ENCODE measurements at regions not wholly inside any gene's neighbourhood (a gene's known extent, or its start where the extent isn't known, plus 50 kb on each side); places are given as distances from the start of the nearest gene placed in this dataset.
A peak's percentile ranks its signal among the peaks of the same experiment; 100 is the strongest.

- no peak for DNase-seq
Observed at GRCh38 chr13:73961181-73961580, 173.0 kb downstream of the KLF12 start.

GRCh38 chr13:73960474-73960873 lies 173.7 kb downstream of the KLF12 start:
- no peak for DNase-seq

DNA sequence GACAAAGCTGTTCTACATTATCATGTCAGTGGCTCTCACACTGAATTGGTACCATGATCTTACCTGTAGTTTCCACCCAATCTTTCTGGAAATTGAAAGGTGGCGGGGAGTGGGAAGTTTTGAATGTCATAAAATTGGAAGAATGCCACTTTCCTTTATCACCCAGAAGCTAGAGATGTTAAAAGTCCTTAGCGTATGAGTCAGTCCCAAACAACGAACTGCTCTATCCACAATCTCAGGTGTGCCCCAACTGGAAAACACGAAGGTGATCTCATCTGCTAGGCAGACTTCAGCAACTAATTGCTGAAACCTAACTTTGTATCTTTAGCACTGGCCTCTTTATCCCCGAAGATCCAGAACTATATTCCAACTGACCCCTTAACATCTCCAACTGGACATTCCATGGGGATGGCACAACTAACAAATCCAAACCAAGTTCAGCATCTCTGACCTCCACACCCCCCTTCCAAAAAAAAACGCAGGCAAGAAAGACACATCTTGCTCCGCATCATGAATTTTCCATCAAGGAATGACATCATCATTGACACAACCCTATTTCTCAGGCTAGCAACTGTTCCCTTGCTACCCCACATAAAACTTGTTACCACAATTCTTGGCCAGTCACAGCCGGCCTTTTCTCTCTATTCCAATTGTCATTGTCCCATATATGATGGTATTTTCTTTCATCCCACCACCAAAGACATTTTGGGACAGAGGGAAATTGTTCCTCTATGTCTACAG lies 175.4 kb downstream of the KLF12 start:
- no peak for DNase-seq

GRCh38 chr13:73957889-73958288 lies 176.3 kb downstream of the KLF12 start:
- no peak for DNase-seq

DNA sequence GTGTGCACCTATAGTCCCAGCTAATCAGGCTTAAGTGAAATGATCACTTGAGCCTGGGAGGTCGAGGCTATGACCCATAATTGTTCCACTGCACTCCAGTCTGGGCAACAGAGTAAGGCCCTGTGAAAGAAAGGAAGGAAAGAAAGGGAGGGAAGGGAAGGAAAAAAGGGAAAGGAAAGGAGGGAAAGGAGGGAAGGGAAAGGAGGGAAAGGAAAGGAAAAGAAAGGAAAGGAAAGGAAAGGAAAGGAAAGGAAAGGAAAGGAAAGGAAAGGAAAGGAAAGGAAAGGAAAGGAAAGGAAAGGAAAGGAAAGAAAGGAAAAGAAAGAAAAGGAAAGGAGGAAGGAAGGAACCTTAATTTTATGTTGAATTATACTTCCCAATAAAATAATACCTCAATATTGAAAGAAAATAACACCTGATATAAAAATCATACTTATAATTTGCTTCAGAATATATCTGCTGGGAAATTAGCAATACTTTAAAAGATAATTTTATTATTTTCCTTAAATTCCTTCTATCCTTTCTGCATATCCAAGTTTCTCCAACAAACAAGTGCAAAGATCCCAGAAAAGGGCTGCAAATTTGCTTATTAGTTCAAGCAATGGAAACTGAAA lies 177.3 kb downstream of the KLF12 start:
- no peak for DNase-seq

GRCh38 chr13:73955977-73956500 lies 178.2 kb downstream of the KLF12 start:
- DNase-seq = no peak

DNA sequence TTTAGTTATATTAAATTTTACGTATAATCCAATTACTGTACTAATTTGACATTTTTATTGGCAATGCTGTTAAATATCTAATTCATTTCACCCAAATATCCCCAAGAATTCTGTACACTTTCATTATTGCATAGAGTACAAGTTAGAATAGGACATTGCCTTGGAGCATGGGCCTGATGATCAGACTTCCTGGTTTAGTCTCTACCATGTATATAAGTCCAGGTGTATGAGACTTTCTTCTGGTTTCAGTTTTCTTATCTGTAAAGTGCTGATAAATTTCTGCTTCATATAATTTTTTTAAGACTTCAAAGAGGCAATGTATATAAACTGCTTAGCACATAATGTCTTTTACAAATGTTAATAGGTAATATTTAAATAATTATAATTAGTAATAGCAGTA lies 179.4 kb downstream of the KLF12 start:
- DNase-seq = no peak

- no peak for DNase-seq
Observed at GRCh38 chr13:73952648-73953047, 181.6 kb downstream of the KLF12 start.

DNA sequence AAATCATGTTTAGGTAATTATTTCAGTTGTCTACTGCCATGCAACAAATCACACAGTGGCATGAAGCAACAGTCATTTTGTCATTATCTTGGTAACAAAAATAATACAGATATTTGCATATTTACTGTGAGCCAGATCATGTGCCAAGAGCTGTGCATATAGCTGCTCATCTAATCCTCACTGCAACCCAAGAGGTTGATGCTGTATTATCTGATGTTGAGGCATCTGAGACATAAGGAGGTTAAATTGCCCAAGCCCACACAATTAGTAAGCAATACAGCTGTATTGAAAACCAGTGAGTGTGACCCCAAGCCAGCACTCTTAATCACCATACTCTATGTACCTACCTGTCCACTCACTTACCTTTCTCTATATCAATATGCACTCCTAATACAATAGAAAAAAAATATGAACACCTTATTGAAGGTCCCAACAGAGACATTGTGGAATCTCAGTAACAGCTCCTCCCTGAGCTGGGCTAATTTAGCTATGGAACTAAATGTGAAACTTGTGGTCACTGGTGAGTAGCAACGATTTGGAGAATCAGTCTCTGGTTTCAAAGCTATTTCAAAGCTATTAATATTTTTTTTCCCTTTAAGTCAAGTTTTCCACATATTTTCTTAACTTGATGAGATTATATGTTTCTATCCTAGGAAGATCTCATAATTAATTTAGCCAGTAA lies 185.2 kb downstream of the KLF12 start:
- DNase-seq = no peak

GRCh38 chr13:73945871-73946270 lies 188.3 kb downstream of the KLF12 start:
- DNase-seq = no peak

GRCh38 chr13:73945382-73945781 lies 188.8 kb downstream of the KLF12 start:
- no peak for DNase-seq

DNA sequence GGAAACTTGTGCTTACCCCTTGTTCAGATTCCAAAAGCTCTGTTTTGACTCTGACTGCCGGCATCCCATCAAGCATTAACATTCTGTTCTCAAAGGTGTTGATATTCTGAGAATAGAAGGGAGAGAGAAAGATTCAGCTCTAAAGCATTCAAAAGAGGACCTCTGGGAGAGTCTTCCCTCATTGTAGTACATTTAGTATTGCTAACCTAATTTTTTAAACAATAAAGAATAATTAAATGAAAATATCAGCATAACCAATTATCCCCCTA lies 190.3 kb downstream of the KLF12 start:
- DNase-seq = no peak

GRCh38 chr13:73943137-73943964 lies 190.9 kb downstream of the KLF12 start:
- DNase-seq = no peak

DNA sequence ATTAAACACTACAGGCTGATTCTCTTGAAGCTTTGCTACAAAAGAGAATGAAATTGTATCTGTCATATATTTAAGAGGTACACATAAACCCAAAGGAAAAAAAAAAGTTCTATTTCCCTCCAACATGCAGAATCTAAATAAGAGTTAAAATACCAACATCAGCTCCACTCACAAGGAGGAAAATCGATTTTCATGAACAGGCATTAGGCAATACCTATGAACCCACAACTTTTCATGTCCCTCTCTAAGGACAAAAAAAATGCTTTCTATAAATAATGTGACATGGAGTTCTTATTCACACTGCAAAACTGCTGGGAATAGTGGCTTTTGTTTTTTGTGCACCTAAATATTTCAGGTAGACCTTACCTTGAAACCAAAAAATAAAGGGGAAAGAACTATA lies 192.5 kb downstream of the KLF12 start:
- DNase-seq = no peak

DNA sequence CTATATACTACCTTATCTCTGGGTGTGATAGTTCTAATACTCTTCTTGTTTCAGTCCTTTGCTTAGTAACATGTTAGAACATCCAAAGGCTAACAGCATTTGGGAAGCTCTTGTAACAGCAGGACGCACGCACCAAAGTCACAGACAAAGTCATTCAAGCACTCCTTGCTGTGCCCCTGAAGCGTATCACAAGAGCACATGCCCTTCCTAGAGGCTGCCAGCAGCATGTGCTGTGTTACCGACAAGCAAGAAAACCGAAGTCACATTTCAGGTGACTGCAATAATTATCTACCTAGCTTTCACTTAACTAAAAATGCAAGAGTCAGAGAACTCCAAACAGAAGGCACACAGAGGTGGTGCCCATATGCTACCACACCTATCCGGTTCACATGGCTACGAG lies 194.1 kb downstream of the KLF12 start:
- no peak for DNase-seq

DNA sequence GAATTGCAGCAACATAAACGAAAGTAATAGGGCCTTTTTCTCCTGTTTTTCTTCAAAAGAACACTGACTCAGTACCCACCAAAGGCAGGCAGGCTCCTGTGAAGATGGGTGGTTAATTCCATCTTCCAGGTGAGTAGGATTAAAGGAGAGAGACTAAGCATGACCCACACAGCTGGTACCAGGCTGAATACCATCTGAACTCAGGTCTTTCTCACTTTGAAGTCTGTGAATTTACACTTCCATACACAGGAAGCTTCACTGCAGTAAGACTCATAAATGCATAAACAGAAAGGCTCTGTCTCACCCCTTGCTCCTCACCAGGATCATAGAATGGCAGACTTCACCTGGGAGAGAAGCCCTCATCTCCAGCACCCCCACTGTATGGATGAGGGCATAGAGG lies 194.6 kb downstream of the KLF12 start:
- DNase-seq = no peak

DNA sequence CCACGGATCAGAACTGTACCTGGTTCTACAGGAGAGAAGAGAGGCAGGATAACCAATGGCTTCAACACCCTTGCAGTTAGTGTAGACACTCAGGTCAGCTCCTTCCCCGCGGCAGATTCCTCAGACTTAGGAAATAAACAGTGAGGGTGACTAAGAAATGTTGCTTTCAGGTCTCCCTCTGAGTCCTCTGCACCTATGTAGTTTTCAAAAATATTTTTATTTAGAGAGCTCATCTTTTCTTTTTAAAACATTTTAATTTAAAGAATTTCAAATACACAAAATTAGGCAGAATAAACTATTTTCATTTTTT lies 195.2 kb downstream of the KLF12 start:
- no peak for DNase-seq

- peak; percentile 25 for DNase-seq
Observed at GRCh38 chr13:73938372-73939070, 195.7 kb downstream of the KLF12 start.

GRCh38 chr13:73937441-73937840 lies 196.8 kb downstream of the KLF12 start:
- DNase-seq = no peak

DNA sequence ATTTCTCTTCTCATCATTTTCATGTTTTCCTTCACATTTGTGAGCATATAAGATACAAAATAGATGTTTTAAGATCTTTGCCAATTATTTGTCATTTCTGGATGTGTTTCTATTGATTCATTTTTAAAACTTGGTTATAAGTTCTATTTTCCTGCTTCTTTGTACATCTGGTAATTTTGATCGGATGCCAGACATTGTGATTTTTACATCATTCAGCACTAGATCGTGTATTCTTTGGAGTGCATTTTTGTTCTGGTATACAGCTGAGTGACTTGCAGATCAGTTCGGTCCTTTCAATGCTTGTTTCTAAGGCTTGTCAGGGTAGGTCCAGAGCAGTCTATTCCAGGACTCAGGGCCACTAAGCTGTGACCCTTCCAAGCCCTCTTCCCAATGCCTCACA lies 198.2 kb downstream of the KLF12 start:
- no peak for DNase-seq

DNA sequence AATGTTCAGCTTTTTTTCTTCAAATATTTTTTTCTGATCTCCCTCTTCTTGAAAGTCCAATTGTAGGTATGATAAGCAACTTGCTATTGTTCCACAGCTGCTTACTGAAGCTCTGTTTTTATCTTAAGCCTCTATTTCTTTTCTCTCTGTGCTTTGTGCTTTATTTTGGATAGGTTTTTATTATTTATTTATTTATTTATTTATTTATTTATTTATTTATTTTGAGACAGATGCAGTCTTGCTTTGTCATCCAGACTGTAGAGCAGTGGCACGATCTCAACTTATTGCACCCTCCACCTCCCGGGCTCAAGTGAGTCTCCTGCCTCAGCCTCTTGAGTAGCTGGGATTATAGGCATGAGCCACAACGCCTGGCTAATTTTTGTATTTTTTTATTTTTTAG lies 199.4 kb downstream of the KLF12 start:
- DNase-seq = no peak

DNA sequence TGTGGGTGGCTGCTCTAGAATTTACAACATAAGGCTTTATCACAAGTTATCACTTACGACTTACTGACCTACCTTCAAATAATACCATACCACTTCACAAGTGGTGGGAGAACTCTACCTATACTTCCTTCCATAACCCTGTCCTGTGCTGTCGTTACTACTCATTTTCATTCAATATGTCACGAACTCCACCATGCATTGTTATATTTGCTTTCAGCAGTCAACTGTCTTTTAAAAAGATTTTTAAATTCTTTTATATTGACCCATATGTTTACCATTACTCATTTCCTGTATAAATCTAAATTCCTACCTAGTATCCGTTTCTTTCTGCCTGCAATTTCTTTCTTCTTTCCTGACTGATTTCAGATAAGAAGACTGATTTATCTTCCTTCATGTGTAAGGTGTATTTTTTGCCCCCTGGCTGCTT lies 200.0 kb downstream of the KLF12 start:
- DNase-seq = no peak

- DNase-seq = no peak
Observed at GRCh38 chr13:73933795-73934194, 200.4 kb downstream of the KLF12 start.

Data from NCI-H2227 treated with DMSO at 0.1 percent for 48 hours (cell line).